ENCODE measurements at regions not wholly inside any gene's neighbourhood (a gene's known extent, or its start where the extent isn't known, plus 50 kb on each side); places are given as distances from the start of the nearest gene placed in this dataset.

- in situ Hi-C loops (cut with MboI; ENCODE audit: low sequenced_read_pairs in 4 of 4) (no loop called here), intact Hi-C loops (cut with DNase I; ENCODE audit: low total_unique reads) (no loop called here)
- Histone ChIP-seq H3K27ac (no peak overlapping the region), H3K9me3 (no peaks in the 10 kb centered on the region), H3K27me3 (no peaks in the 10 kb centered on the region), H3K4me3 (no peak overlapping the region), H3K36me3 (no peaks in the 10 kb centered on the region), H3K4me1 (no peaks in the 10 kb centered on the region)
- no peak for TF ChIP-seq POLR2A (IDR thresholded peaks at IDR 0.05)
- TF ChIP-seq, protein P1, sequence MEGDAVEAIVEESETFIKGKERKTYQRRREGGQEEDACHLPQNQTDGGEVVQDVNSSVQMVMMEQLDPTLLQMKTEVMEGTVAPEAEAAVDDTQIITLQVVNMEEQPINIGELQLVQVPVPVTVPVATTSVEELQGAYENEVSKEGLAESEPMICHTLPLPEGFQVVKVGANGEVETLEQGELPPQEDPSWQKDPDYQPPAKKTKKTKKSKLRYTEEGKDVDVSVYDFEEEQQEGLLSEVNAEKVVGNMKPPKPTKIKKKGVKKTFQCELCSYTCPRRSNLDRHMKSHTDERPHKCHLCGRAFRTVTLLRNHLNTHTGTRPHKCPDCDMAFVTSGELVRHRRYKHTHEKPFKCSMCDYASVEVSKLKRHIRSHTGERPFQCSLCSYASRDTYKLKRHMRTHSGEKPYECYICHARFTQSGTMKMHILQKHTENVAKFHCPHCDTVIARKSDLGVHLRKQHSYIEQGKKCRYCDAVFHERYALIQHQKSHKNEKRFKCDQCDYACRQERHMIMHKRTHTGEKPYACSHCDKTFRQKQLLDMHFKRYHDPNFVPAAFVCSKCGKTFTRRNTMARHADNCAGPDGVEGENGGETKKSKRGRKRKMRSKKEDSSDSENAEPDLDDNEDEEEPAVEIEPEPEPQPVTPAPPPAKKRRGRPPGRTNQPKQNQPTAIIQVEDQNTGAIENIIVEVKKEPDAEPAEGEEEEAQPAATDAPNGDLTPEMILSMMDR (IDR thresholded peaks at IDR 0.05 in 4 of 5, conservative IDR thresholded peaks at IDR 0.05 in 1 of 5), result no peak
- DNase-seq, result no peak
- no peak for ATAC-seq
Observed at GRCh38 chr6:137403855-137404254, 90.3 kb downstream of the OLIG3 start.

- ATAC-seq (no peak), DNase-seq (no peak)
- TF ChIP-seq, protein P1 (IDR thresholded peaks at IDR 0.05 in 4 of 5, conservative IDR thresholded peaks at IDR 0.05 in 1 of 5), result no peak
- TF ChIP-seq POLR2A (IDR thresholded peaks at IDR 0.05), result no peak
- H3K4me3 ChIP-seq, result no peak overlapping the region
- no peaks in the 10 kb centered on the region for H3K4me1 ChIP-seq
- H3K27ac ChIP-seq, result no peak overlapping the region
- no peaks in the 10 kb centered on the region for H3K9me3 ChIP-seq
- no peaks in the 10 kb centered on the region for H3K36me3 ChIP-seq
- H3K27me3 ChIP-seq, result no peaks in the 10 kb centered on the region
- in situ Hi-C loops (cut with MboI; ENCODE audit: low sequenced_read_pairs in 4 of 4) (no loop called here), intact Hi-C loops (cut with DNase I; ENCODE audit: low total_unique reads) (no loop called here)
Observed at GRCh38 chr6:137403443-137403842, 90.8 kb downstream of the OLIG3 start.

DNA sequence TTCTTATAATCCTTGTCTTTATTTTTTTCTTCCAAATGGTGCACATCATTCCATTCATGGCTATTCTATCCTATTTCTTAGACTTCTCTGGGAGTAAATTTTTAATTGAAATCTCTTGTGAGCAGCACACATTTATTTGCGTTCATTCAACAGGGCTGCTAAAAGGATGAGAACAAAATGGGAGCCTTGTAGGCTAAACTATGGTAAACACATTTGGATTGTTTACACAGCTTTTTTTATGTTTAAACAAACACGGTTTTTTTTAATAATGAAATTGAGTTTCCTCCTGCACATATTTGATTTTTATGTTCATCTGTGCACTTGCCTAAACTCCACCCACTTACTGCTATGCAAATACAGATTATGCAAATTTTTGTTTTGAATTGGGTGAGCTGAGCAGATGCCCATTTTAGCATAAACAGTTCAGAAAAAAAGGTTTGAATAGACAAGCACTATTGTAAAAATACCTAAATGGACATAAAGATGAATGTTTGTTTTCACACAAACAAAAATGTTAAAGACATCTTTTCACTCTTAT, 92.0 kb downstream of the OLIG3 start:
- no peak for ATAC-seq
- intact Hi-C loops (cut with DNase I; ENCODE audit: low total_unique reads) (no loop called here), in situ Hi-C loops (cut with MboI; ENCODE audit: low sequenced_read_pairs in 4 of 4) (no loop called here)

DNA sequence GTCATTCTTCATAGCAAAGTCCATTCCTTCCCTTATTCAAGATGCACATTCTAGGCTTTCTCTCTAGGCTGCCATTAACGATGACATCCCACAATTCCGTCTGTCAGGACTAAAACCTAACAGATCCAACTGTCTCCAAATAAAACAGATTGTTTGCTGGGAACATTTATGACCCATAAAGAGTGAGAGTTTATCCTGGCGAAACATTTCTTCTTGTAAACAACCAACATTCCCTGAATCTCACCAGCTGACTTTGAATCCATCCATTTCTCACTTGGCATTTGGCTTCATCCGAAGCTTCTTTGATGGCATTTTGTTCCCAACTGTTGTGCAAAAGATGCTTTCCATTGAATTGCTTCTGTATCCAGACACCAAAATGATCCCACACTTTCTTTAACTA, 93.1 kb downstream of the OLIG3 start:
- ATAC-seq (no peak), DNase-seq (no peak)
- H3K4me1 ChIP-seq, result no peaks in the 10 kb centered on the region
- intact Hi-C loops (cut with DNase I; ENCODE audit: low total_unique reads), result no loop called here
- H3K27me3 ChIP-seq, result no peaks in the 10 kb centered on the region
- H3K4me3 ChIP-seq, result no peak overlapping the region
- in situ Hi-C loops (cut with MboI; ENCODE audit: low sequenced_read_pairs in 4 of 4), result no loop called here
- TF ChIP-seq, protein P1 (IDR thresholded peaks at IDR 0.05 in 4 of 5, conservative IDR thresholded peaks at IDR 0.05 in 1 of 5), result no peak
- no peak for TF ChIP-seq POLR2A (IDR thresholded peaks at IDR 0.05)
- no peaks in the 10 kb centered on the region for H3K9me3 ChIP-seq
- no peak overlapping the region for H3K27ac ChIP-seq
- H3K36me3 ChIP-seq, result no peaks in the 10 kb centered on the region

More for the DNA sequence above, 92.0 kb downstream of the OLIG3 start:
- H3K27me3 ChIP-seq, result no peaks in the 10 kb centered on the region
- no peak for DNase-seq
- no peak overlapping the region for H3K27ac ChIP-seq
- no peaks in the 10 kb centered on the region for H3K9me3 ChIP-seq
- H3K4me3 ChIP-seq, result no peak overlapping the region
- H3K4me1 ChIP-seq, result no peaks in the 10 kb centered on the region
- no peaks in the 10 kb centered on the region for H3K36me3 ChIP-seq
- no peak for TF ChIP-seq POLR2A (IDR thresholded peaks at IDR 0.05)
- TF ChIP-seq, protein P1 (IDR thresholded peaks at IDR 0.05 in 4 of 5, conservative IDR thresholded peaks at IDR 0.05 in 1 of 5), result no peak

DNA sequence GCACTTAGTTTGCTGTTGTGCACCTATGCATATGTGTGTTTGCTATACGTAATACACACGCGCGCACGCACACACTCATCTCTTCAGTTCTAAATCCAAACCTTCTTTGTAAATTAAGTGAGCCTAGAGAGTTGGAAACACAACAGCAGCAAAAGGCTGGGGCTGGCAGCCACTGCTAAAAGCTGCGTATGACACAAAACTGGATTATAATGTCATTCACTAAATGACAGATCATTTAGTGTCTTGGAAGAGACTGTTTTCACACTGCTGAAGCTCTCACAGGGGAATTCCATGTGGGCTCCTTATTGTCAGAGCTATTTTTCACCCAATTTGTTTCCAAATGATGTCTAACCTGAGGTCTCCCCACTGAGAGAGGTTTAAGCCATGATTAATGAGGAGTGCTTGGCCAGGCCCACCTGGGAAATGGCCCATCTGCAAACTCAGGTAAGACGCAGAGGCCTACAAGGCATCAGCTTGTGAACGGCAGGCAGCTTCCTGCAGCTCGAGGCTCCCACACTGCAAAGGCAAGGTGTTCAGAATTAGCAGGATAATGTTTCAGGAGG, 94.2 kb downstream of the OLIG3 start:
- no peak overlapping the region for H3K27ac ChIP-seq
- TF ChIP-seq, protein P1 (IDR thresholded peaks at IDR 0.05 in 4 of 5, conservative IDR thresholded peaks at IDR 0.05 in 1 of 5), result no peak
- no peak for TF ChIP-seq POLR2A (IDR thresholded peaks at IDR 0.05)
- intact Hi-C loops (cut with DNase I; ENCODE audit: low total_unique reads) (no loop called here), in situ Hi-C loops (cut with MboI; ENCODE audit: low sequenced_read_pairs in 4 of 4) (no loop called here)
- DNase-seq, result no peak
- no peaks in the 10 kb centered on the region for H3K36me3 ChIP-seq
- no peaks in the 10 kb centered on the region for H3K4me1 ChIP-seq
- H3K4me3 ChIP-seq, result no peak overlapping the region
- H3K9me3 ChIP-seq, result no peaks in the 10 kb centered on the region
- no peaks in the 10 kb centered on the region for H3K27me3 ChIP-seq
- ATAC-seq, result no peak

All from gastrocnemius medialis (tissue), 4 donors.